ENCODE measurements at regions not wholly inside any gene's neighbourhood (a gene's known extent, or its start where the extent isn't known, plus 50 kb on each side); places are given as distances from the start of the nearest gene placed in this dataset.

DNA sequence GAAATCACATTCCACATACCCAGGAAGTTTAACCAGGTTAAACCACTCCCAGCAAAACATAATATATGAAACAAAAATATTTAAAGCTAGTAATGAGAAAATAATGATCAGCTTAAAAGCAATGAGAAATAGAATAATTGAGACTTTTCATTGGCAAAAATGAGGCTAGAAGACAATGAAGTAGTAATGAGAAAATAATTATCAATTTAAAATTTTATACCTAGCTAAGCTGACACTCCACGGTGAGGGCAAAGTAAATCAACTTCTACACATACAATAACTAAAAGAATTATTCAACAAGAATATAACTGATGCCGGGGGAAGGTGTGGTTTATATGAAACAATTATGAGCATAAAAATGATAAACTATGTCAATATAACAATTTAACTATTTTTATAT is 82.2 kb upstream of the TES start:
- TF ChIP-seq, protein P1, sequence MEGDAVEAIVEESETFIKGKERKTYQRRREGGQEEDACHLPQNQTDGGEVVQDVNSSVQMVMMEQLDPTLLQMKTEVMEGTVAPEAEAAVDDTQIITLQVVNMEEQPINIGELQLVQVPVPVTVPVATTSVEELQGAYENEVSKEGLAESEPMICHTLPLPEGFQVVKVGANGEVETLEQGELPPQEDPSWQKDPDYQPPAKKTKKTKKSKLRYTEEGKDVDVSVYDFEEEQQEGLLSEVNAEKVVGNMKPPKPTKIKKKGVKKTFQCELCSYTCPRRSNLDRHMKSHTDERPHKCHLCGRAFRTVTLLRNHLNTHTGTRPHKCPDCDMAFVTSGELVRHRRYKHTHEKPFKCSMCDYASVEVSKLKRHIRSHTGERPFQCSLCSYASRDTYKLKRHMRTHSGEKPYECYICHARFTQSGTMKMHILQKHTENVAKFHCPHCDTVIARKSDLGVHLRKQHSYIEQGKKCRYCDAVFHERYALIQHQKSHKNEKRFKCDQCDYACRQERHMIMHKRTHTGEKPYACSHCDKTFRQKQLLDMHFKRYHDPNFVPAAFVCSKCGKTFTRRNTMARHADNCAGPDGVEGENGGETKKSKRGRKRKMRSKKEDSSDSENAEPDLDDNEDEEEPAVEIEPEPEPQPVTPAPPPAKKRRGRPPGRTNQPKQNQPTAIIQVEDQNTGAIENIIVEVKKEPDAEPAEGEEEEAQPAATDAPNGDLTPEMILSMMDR (IDR thresholded peaks at IDR 0.05) = no peak
- TF ChIP-seq POLR2AphosphoS5 (IDR thresholded peaks at IDR 0.05) (no peak), POLR2A (IDR thresholded peaks at IDR 0.05) (no peak), EP300 (IDR thresholded peaks at IDR 0.05; ENCODE audit: low read depth) (no peak)

All from transverse colon (tissue), 4 donors.